H9 (cell line): ENCODE measurements at regions not wholly inside any gene's neighbourhood (a gene's known extent, or its start where the extent isn't known, plus 50 kb on each side); places are given as distances from the start of the nearest gene placed in this dataset.

Source experiments
- DNase-seq: peaks from one replicate; pipeline ENCODE4 v3.0.0-alpha.2; 2017
- H2AFZ ChIP-seq: one replicate; pipeline ENCODE4 v1.6.1; 2013; ENCODE audit warnings: mild to moderate bottlenecking, low read length, control low read depth, moderate library complexity
- H2AK5ac ChIP-seq: 2 replicates; pipeline ENCODE4 v1.6.1; 2013; ENCODE audit warnings: low read length, control low read depth, mixed read lengths; ENCODE audit not compliant: insufficient read length
- H2BK120ac ChIP-seq: one replicate; pipeline ENCODE4 v1.6.1; 2013; ENCODE audit warnings: low read depth, mild to moderate bottlenecking, low read length, control low read depth, inconsistent platforms; ENCODE audit not compliant: poor library complexity, severe bottlenecking
- H2BK12ac ChIP-seq: 2 replicates; pipeline ENCODE4 v1.6.1; 2013; ENCODE audit warnings: low read length, control low read depth, mixed read lengths, low read depth; ENCODE audit not compliant: insufficient read length
- H2BK15ac ChIP-seq: 2 replicates; pipeline ENCODE4 v1.6.1; 2013; ENCODE audit warnings: low read depth, low read length, control low read depth
- H2BK20ac ChIP-seq: one replicate; pipeline ENCODE4 v1.6.1; 2013; ENCODE audit warnings: low read depth, mild to moderate bottlenecking, low read length, control low read depth, inconsistent platforms; ENCODE audit not compliant: poor library complexity, severe bottlenecking
- H2BK5ac ChIP-seq: 2 replicates; pipeline ENCODE4 v1.6.1; 2013; ENCODE audit warnings: low read length, control low read depth, mixed read lengths; ENCODE audit not compliant: insufficient read length
- H3K14ac ChIP-seq: 2 replicates; pipeline ENCODE4 v1.6.1; 2013; ENCODE audit warnings: low read length, control low read depth; ENCODE audit not compliant: insufficient read depth
- H3K18ac ChIP-seq: 2 replicates; pipeline ENCODE4 v1.6.1; 2013; ENCODE audit warnings: low read depth, mild to moderate bottlenecking, mixed read lengths, low read length, control low read depth; ENCODE audit not compliant: insufficient read length
- H3K23ac ChIP-seq: 2 replicates; pipeline ENCODE4 v1.6.1; 2013; ENCODE audit warnings: low read length, control low read depth, mixed read lengths, low read depth; ENCODE audit not compliant: insufficient read length
- H3K23me2 ChIP-seq: 2 replicates; pipeline ENCODE4 v1.6.1; 2013; ENCODE audit warnings: low read depth, mild to moderate bottlenecking, mixed read lengths, low read length, control low read depth; ENCODE audit not compliant: insufficient read length, poor library complexity, severe bottlenecking
- H3K27ac ChIP-seq: 2 replicates; pipeline ENCODE4 v1.5.1; 2013; ENCODE audit warnings: low read length, control low read depth, mixed read lengths, low read depth; ENCODE audit not compliant: insufficient read length
- H3K27me3 ChIP-seq: 2 replicates; pipeline ENCODE4 v1.6.1; 2013; ENCODE audit warnings: low read length, control low read depth, inconsistent platforms; ENCODE audit not compliant: insufficient read depth
- H3K4ac ChIP-seq: 2 replicates; pipeline ENCODE4 v1.6.1; 2013; ENCODE audit warnings: low read depth, mild to moderate bottlenecking, control low read depth, inconsistent platforms, low read length, moderate library complexity
- H3K4me1 ChIP-seq: 2 replicates; pipeline ENCODE4 v1.6.1; 2013; ENCODE audit warnings: low read length, control low read depth, inconsistent platforms; ENCODE audit not compliant: insufficient read depth
- H3K4me2 ChIP-seq: 2 replicates; pipeline ENCODE4 v1.6.1; 2013; ENCODE audit warnings: low read length, control low read depth, mixed read lengths; ENCODE audit not compliant: insufficient read length, insufficient read depth
- H3K56ac ChIP-seq: 2 replicates; pipeline ENCODE4 v1.6.1; 2013; ENCODE audit warnings: low read depth, mild to moderate bottlenecking, mixed read lengths, low read length, control low read depth; ENCODE audit not compliant: insufficient read length
- H3K79me1 ChIP-seq: 2 replicates; pipeline ENCODE4 v1.6.1; 2013; ENCODE audit warnings: low read depth, mild to moderate bottlenecking, moderate library complexity, low read length, control low read depth, inconsistent platforms; ENCODE audit not compliant: insufficient read depth, poor library complexity, severe bottlenecking
- H3K79me2 ChIP-seq: 2 replicates; pipeline ENCODE4 v1.6.1; 2013; ENCODE audit warnings: low read length, control low read depth, inconsistent platforms; ENCODE audit not compliant: insufficient read depth
- H3K9ac ChIP-seq: 2 replicates; pipeline ENCODE4 v1.6.1; 2013; ENCODE audit warnings: low read length, control low read depth, mixed read lengths; ENCODE audit not compliant: insufficient read length; ENCODE audit errors: extremely low read depth
- H3K9me3 ChIP-seq: one replicate; pipeline ENCODE4 v1.6.1; 2013; ENCODE audit warnings: low read depth, low read length, inconsistent platforms; ENCODE audit not compliant: control insufficient read depth
- H3T11ph ChIP-seq: one replicate; pipeline ENCODE4 v1.6.1; 2013; ENCODE audit warnings: mild to moderate bottlenecking, low read length, control low read depth, inconsistent platforms
- H4K20me1 ChIP-seq: one replicate; pipeline ENCODE4 v1.6.1; 2013; ENCODE audit not compliant: control insufficient read depth, insufficient read length, insufficient read depth
- H4K5ac ChIP-seq: 2 replicates; pipeline ENCODE4 v1.6.1; 2013; ENCODE audit warnings: low read depth, mild to moderate bottlenecking, mixed read lengths, low read length, control low read depth; ENCODE audit not compliant: insufficient read length
- H4K8ac ChIP-seq: replicated peaks from 2 replicates; pipeline ENCODE4 v1.6.1; 2013; ENCODE audit warnings: low read length, control low read depth, mixed read lengths, low read depth; ENCODE audit not compliant: insufficient read length
- H4K91ac ChIP-seq: 2 replicates; pipeline ENCODE4 v1.6.1; 2013; ENCODE audit warnings: low read depth, mild to moderate bottlenecking, moderate library complexity, mixed read lengths, low read length, control low read depth; ENCODE audit not compliant: insufficient read length
- H3K27ac Mint-ChIP-seq, 3 experiments: 2 replicates in 2 of 3; 3 replicates in 1 of 3; pipeline ENCODE4 v1.8.0; 2020 to 2021; ENCODE audit warnings: mixed read lengths in 3 of 3, mild to moderate bottlenecking in 1 of 3, moderate library complexity in 1 of 3
- H3K27me3 Mint-ChIP-seq: 2 replicates; pipeline ENCODE4 v1.8.0; 2021; ENCODE audit warnings: low read depth, mild to moderate bottlenecking, moderate library complexity, mixed read lengths
- H3K36me3 Mint-ChIP-seq, 3 experiments: 2 replicates in 2 of 3; 3 replicates in 1 of 3; pipeline ENCODE4 v1.8.0; 2020 to 2021; ENCODE audit warnings: low read depth in 3 of 3, mixed read lengths in 3 of 3; ENCODE audit not compliant: insufficient read depth in 1 of 3
- H3K4me1 Mint-ChIP-seq, 2 experiments: 2 replicates each; pipeline ENCODE4 v1.8.0; 2020; ENCODE audit warnings: mixed read lengths in 2 of 2
- H3K4me3 Mint-ChIP-seq, 2 experiments: 2 replicates in 1 of 2; 3 replicates in 1 of 2; pipeline ENCODE4 v1.8.0; 2020 to 2021; ENCODE audit warnings: mild to moderate bottlenecking in 2 of 2, mixed read lengths in 2 of 2, moderate library complexity in 1 of 2
- H3K9me3 Mint-ChIP-seq, 2 experiments: 2 replicates in 1 of 2; 3 replicates in 1 of 2; pipeline ENCODE4 v1.8.0; 2020; ENCODE audit warnings: mild to moderate bottlenecking in 2 of 2, mixed read lengths in 2 of 2, moderate library complexity in 1 of 2
- WGBS: extraction: QIAGEN DNeasy Blood & Tissue Kit; methylation state at CpG from one replicate; pipeline ENCODE4 v1.1.7; 2013; ENCODE audit warnings: missing lambda C conversion rate, low lambda C conversion rate, mixed read lengths; ENCODE audit not compliant: insufficient read length; ENCODE audit errors: extremely low coverage; 5-methylcytosine and 5-hydroxymethylcytosine counted together
- TF ChIP-seq, protein P1 (sequence below): fragments of 200-600 bp; sonication (generic); conservative IDR thresholded peaks from 3 replicates; pipeline ENCODE4 v1.8.0; 2021; ENCODE audit warnings: antibody characterized with exemption, mild to moderate bottlenecking

DNA sequence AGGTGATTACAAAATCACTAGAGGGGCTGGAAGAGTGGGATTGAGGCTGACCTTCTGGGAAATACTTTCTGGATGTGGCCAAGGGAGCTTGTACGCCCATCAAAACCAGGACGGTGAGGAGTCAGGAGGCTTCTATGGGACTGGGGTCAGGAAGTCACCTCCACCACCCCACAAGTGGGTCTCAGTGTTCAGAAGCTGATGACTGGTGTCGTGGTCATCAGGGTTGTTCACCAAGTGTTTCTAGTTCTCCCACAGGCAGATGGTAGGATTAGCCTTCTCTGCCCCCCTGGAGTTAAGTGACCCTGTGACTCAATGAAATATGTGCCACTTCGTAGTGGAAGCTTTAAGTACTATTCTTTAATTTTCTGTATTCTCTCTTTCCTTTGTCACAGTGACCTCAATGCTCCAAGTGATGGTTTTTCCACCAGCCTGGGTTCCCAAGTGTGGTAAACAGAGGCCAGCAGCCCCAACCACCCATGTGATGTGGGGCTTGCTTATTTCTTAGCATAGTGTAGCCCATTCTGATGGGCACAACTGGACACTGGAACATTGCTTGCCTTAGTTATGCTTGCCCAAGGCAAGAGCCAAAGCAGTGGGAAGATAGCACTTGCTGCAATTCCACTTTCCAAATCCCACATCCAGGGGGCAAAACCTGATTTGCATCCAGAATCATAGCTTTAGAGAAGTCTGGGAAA lies 258.8 kb downstream of the CYP26B1 start:
- H3K4me2 ChIP-seq: no peak overlapping the region

More for the DNA sequence above, 258.8 kb downstream of the CYP26B1 start:
- H4K8ac ChIP-seq: no peak overlapping the region
- no CpG with 5 or more reads among the region's 4 CpGs for WGBS
- TF ChIP-seq, protein P1, sequence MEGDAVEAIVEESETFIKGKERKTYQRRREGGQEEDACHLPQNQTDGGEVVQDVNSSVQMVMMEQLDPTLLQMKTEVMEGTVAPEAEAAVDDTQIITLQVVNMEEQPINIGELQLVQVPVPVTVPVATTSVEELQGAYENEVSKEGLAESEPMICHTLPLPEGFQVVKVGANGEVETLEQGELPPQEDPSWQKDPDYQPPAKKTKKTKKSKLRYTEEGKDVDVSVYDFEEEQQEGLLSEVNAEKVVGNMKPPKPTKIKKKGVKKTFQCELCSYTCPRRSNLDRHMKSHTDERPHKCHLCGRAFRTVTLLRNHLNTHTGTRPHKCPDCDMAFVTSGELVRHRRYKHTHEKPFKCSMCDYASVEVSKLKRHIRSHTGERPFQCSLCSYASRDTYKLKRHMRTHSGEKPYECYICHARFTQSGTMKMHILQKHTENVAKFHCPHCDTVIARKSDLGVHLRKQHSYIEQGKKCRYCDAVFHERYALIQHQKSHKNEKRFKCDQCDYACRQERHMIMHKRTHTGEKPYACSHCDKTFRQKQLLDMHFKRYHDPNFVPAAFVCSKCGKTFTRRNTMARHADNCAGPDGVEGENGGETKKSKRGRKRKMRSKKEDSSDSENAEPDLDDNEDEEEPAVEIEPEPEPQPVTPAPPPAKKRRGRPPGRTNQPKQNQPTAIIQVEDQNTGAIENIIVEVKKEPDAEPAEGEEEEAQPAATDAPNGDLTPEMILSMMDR: no peak
- no peak overlapping the region for H3K14ac ChIP-seq
- H3K18ac ChIP-seq: no peak overlapping the region
- Mint-ChIP-seq H3K9me3 (no peaks in the 10 kb centered on the region), H3K27me3 (peaks cover 3% of the 10 kb centered on the region), H3K27ac (no peak overlapping the region), H3K4me1 (peaks cover 0 to 4% of the 10 kb centered on the region in 2 experiments; a peak in 2 of 4 replicates), H3K36me3 (no peaks in the 10 kb centered on the region), H3K4me3 (no peak overlapping the region)
- no peak overlapping the region for H2BK5ac ChIP-seq
- H3K27ac ChIP-seq: no peak overlapping the region
- no peaks in the 10 kb centered on the region for H3K4me1 ChIP-seq
- H2BK120ac ChIP-seq: no peak overlapping the region
- H3K79me2 ChIP-seq: no peaks in the 10 kb centered on the region
- DNase-seq: no peak
- no peaks in the 10 kb centered on the region for H3K27me3 ChIP-seq
- H2BK12ac ChIP-seq: no peak overlapping the region
- H4K5ac ChIP-seq: no peak overlapping the region
- no peaks in the 10 kb centered on the region for H3K23me2 ChIP-seq
- no peak overlapping the region for H3K4ac ChIP-seq
- no peaks in the 10 kb centered on the region for H4K20me1 ChIP-seq
- no peaks in the 10 kb centered on the region for H3K9me3 ChIP-seq
- no peak overlapping the region for H3K23ac ChIP-seq
- no peak overlapping the region for H2BK20ac ChIP-seq
- H4K91ac ChIP-seq: no peak overlapping the region
- H2AFZ ChIP-seq: no peak overlapping the region
- no peak overlapping the region for H2AK5ac ChIP-seq
- H2BK15ac ChIP-seq: no peak overlapping the region
- H3T11ph ChIP-seq: no peak overlapping the region
- H3K9ac ChIP-seq: no peak overlapping the region
- H3K79me1 ChIP-seq: no peaks in the 10 kb centered on the region
- no peak overlapping the region for H3K56ac ChIP-seq
